ENCODE measurements at regions not wholly inside any gene's neighbourhood (a gene's known extent, or its start where the extent isn't known, plus 50 kb on each side); places are given as distances from the start of the nearest gene placed in this dataset.

DNA sequence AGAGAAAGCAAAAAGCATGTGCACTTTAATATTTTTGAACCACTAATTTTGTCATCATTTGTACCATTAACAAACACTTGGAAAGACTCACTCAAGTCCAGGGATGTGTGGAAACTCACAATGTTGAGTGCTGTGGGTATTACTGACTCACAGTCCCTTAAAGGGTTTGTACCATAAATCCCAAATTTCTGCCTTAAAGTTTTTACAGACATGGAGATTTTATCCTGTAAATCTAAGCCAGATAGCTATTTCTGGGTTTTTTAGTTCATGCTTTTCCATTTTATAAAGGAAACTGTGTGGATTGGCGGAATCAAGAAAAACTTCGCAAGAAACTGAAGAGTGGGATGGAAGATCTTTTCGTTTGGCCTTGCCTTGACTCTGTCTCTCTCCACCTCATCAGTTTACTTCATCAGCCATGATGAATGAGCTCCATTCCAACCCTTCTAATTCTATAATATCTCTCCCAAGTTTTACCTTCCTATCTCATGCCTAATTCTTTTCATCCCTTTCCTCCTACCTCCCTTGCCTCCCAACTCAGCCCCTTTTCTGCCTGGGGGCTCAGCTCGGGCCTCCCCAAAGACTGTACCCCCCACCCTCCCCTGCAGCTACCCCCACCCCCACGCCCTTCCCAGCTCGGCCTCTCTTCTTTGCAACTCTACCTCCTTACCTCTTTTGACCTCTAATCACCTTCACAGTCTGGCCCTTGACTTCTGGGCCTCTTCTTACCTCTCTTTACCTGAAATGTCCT lies 218.5 kb upstream of the MKLN1 start:
- no peaks in the 10 kb centered on the region for H3K27me3 ChIP-seq
- peak overlapping the region; percentile 79 to 93 (median 83) for H3K4me3 ChIP-seq
- no peaks in the 10 kb centered on the region for H3K9me3 ChIP-seq
- TF ChIP-seq, protein P1, sequence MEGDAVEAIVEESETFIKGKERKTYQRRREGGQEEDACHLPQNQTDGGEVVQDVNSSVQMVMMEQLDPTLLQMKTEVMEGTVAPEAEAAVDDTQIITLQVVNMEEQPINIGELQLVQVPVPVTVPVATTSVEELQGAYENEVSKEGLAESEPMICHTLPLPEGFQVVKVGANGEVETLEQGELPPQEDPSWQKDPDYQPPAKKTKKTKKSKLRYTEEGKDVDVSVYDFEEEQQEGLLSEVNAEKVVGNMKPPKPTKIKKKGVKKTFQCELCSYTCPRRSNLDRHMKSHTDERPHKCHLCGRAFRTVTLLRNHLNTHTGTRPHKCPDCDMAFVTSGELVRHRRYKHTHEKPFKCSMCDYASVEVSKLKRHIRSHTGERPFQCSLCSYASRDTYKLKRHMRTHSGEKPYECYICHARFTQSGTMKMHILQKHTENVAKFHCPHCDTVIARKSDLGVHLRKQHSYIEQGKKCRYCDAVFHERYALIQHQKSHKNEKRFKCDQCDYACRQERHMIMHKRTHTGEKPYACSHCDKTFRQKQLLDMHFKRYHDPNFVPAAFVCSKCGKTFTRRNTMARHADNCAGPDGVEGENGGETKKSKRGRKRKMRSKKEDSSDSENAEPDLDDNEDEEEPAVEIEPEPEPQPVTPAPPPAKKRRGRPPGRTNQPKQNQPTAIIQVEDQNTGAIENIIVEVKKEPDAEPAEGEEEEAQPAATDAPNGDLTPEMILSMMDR (IDR thresholded peaks at IDR 0.05): no peak
- no peak for TF ChIP-seq POLR2A (IDR thresholded peaks at IDR 0.05)
- no peak for TF ChIP-seq EP300 (IDR thresholded peaks at IDR 0.05)
- H3K27ac ChIP-seq: peak overlapping the region; percentile 92 to 99 (median 98)
- DNase-seq (ENCODE audit: low spot score in 2 of 2): no peak
- peaks cover 0 to 48% (median 12%) of the 10 kb centered on the region in 4 donors for H3K4me1 ChIP-seq
- H3K36me3 ChIP-seq: no peaks in the 10 kb centered on the region
- WGBS, 2 donors: 58 to 62% methylated on average over 6 of the region's 6 CpGs

DNA sequence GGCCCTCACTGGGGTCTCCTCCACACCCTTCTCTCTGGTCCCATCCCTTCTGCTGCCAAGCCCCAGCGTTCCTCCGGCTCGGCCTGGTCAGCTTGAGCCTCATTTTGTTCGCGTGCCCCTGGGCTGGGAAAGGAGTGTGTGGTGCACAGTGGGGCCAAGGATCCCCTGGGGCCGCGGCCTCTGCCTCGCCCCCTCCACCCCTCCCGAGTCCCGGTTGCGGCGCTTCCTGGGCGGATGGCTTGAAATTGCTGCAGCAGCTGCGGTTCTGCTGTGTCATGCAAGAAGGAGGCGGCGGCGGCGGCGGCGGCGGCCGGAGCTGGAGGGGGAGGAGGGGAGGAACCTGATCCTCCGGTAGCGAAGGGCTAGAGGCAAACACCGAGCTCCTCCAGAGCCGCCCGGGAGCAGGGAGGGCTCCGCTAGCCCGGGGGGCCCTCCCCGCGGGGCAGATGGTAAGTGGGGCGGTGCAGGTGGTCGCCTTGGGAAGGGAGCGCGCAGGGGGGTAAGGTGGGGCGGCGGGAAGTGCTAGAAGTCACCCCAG lies 217.8 kb upstream of the MKLN1 start:
- WGBS, 2 donors: 2% methylated on average over 25 to 32 of the region's 37 CpGs
- no peaks in the 10 kb centered on the region for H3K9me3 ChIP-seq

DNA sequence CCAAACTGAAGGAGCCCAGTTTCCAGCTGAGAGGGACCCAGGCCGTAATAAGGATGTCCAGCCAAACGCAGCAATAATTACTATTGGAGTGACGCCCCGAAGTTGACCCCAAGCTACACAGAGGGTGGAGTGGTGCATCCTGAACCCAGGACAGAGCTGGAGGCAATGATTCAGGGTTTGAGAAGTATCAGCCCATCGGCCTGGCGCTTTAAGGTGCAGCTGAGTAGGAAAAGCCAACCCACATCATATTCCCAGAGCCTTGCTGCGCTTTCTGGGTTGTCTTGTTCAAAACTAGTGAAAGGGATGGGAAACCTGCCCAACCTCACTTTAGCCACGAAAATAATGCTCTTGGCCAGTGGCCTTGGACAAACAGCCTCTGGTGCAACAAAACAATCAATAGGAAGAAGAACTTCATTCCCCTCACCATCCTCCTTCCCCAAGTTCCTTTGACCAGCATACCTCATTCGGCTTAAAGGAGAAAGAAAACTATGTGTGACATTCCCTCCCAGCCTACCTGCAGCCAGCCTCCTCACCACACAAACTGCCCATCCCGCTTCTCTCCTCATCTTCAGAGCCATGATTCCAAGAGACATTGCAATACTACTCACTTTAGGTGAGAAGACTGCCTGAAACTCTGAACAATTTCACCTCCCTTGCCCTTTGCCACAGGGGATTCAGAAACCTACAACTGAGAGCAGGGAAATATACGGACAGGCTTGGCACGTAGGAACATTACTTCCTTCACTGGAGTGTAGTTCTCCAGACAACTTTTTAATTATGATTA lies 217.2 kb upstream of the MKLN1 start:
- no peaks in the 10 kb centered on the region for H3K36me3 ChIP-seq
- H3K9me3 ChIP-seq: no peaks in the 10 kb centered on the region
- H3K4me3 ChIP-seq: peak overlapping the region; percentile 56 to 93 (median 83)
- TF ChIP-seq POLR2A (IDR thresholded peaks at IDR 0.05) (no peak), EP300 (IDR thresholded peaks at IDR 0.05) (no peak)
- TF ChIP-seq, protein P1 (IDR thresholded peaks at IDR 0.05): no peak
- no peaks in the 10 kb centered on the region for H3K27me3 ChIP-seq
- DNase-seq (ENCODE audit: low spot score in 2 of 2): peak; percentile 17 to 39
- H3K4me1 ChIP-seq: peaks cover 0 to 36% (median 5%) of the 10 kb centered on the region in 4 donors
- H3K27ac ChIP-seq: peak overlapping the region; percentile 92 to 99 (median 98)
- WGBS, 2 donors: 16 to 28% methylated on average over 12 of the region's 12 CpGs

More for the DNA sequence above, 217.8 kb upstream of the MKLN1 start:
- H3K36me3 ChIP-seq: no peaks in the 10 kb centered on the region
- peak; percentile 56 to 59 for DNase-seq (ENCODE audit: low spot score in 2 of 2)
- no peaks in the 10 kb centered on the region for H3K27me3 ChIP-seq
- peak overlapping the region; percentile 92 to 99 (median 98) for H3K27ac ChIP-seq
- TF ChIP-seq POLR2A (IDR thresholded peaks at IDR 0.05) (peak; percentile 23 to 48), EP300 (IDR thresholded peaks at IDR 0.05) (peak; percentile 15 to 82)
- TF ChIP-seq, protein P1 (IDR thresholded peaks at IDR 0.05): peak in 1 of 5 experiments; percentile 8
- peak overlapping the region; percentile 56 to 93 (median 83) for H3K4me3 ChIP-seq
- peaks cover 0 to 42% (median 6%) of the 10 kb centered on the region in 4 donors for H3K4me1 ChIP-seq

DNA sequence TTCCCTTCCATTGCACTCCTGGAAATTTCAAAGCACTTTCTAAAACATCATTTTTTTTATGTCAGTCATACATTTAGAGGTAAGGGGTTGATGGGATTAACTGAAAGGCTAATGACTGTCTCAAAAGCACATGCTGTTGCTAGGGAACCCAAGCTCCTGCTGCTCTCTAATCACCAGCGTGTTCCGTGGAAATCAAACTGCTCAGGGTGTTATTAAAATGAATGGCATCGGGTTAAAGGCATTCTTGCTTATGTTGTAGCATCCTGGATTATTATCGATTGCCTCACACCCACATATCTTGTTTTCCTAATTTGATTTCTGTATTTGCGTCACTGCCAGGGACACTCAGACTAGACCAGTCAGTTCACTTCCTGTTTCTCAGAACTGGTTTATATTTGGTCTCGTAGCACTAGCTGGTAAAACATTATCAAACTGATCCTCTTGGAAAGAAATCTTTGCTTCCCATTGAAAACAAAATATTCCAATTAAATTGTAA lies 216.5 kb upstream of the MKLN1 start:
- peak overlapping the region; percentile 92 to 99 (median 98) for H3K27ac ChIP-seq
- TF ChIP-seq EP300 (IDR thresholded peaks at IDR 0.05) (peak in 1 of 2 donors; percentile 83), POLR2A (IDR thresholded peaks at IDR 0.05) (no peak)
- TF ChIP-seq, protein P1 (IDR thresholded peaks at IDR 0.05): peak in 1 of 5 experiments; percentile 19
- no peaks in the 10 kb centered on the region for H3K27me3 ChIP-seq
- no peaks in the 10 kb centered on the region for H3K36me3 ChIP-seq
- no peaks in the 10 kb centered on the region for H3K9me3 ChIP-seq
- WGBS, 2 donors: 27 to 28% methylated on average over 6 of the region's 6 CpGs
- peak in 1 of 2 donors; percentile 47 for DNase-seq (ENCODE audit: low spot score in 2 of 2)
- H3K4me3 ChIP-seq: peak overlapping the region; percentile 56 to 93 (median 83)
- H3K4me1 ChIP-seq: peaks cover 0 to 36% (median 5%) of the 10 kb centered on the region in 4 donors

Data from tibial nerve (tissue), 4 donors.